ENCODE measurements at regions not wholly inside any gene's neighbourhood (a gene's known extent, or its start where the extent isn't known, plus 50 kb on each side); places are given as distances from the start of the nearest gene placed in this dataset.
"Not testable (repeated sequence)": the region's sequence is repeated elsewhere in the genome, so short reads cannot be mapped to it uniquely, and the experiment has no call there.

- no peak for DNase-seq (ENCODE audit: low spot score)
Observed at GRCh38 chr2:153626676-153627075, 148.1 kb upstream of the RPRM start.

GRCh38 chr2:153635494-153635893 lies 156.9 kb upstream of the RPRM start:
- DNase-seq (ENCODE audit: low spot score), result no peak

GRCh38 chr2:153641046-153641445 lies 162.5 kb upstream of the RPRM start:
- DNase-seq (ENCODE audit: low spot score), result no peak

GRCh38 chr2:153644955-153645354 lies 166.4 kb upstream of the RPRM start:
- no peak for DNase-seq (ENCODE audit: low spot score)

- DNase-seq (ENCODE audit: low spot score), result no peak
Observed at GRCh38 chr2:153645599-153645998, 167.0 kb upstream of the RPRM start.

- no peak for DNase-seq (ENCODE audit: low spot score)
Observed at GRCh38 chr2:153657651-153658050, 179.1 kb upstream of the RPRM start.

GRCh38 chr2:153661801-153662200 lies 183.2 kb upstream of the RPRM start:
- no peak for DNase-seq (ENCODE audit: low spot score)

GRCh38 chr2:153663371-153663770 lies 184.8 kb upstream of the RPRM start:
- DNase-seq (ENCODE audit: low spot score), result no peak

- DNase-seq (ENCODE audit: low spot score), result not testable (repeated sequence)
Observed at GRCh38 chr2:153664009-153664408, 185.4 kb upstream of the RPRM start.

GRCh38 chr2:153667475-153667874 lies 188.9 kb upstream of the RPRM start:
- DNase-seq (ENCODE audit: low spot score), result no peak

- no peak for DNase-seq (ENCODE audit: low spot score)
Observed at GRCh38 chr2:153668923-153669322, 190.4 kb upstream of the RPRM start.

- no peak for DNase-seq (ENCODE audit: low spot score)
Observed at GRCh38 chr2:153710128-153710527, 161.6 kb upstream of the GALNT13 start.

GRCh38 chr2:153715218-153715850 lies 156.4 kb upstream of the GALNT13 start:
- DNase-seq (ENCODE audit: low spot score), result no peak

- DNase-seq (ENCODE audit: low spot score), result no peak
Observed at GRCh38 chr2:153717060-153717459, 154.7 kb upstream of the GALNT13 start.

GRCh38 chr2:153739394-153739793 lies 132.3 kb upstream of the GALNT13 start:
- no peak for DNase-seq (ENCODE audit: low spot score)

GRCh38 chr2:153761936-153762335 lies 109.8 kb upstream of the GALNT13 start:
- no peak for DNase-seq (ENCODE audit: low spot score)

- no peak for DNase-seq (ENCODE audit: low spot score)
Observed at GRCh38 chr2:153766415-153766814, 105.3 kb upstream of the GALNT13 start.

GRCh38 chr2:153770359-153770991 lies 101.2 kb upstream of the GALNT13 start:
- DNase-seq (ENCODE audit: low spot score), result peak; percentile 54

- DNase-seq (ENCODE audit: low spot score), result no peak
Observed at GRCh38 chr2:153780241-153780640, 91.5 kb upstream of the GALNT13 start.

GRCh38 chr2:153786016-153786415 lies 85.7 kb upstream of the GALNT13 start:
- no peak for DNase-seq (ENCODE audit: low spot score)

GRCh38 chr2:153787612-153788011 lies 84.1 kb upstream of the GALNT13 start:
- no peak for DNase-seq (ENCODE audit: low spot score)

- no peak for DNase-seq (ENCODE audit: low spot score)
Observed at GRCh38 chr2:153802671-153803070, 69.1 kb upstream of the GALNT13 start.

- DNase-seq (ENCODE audit: low spot score), result no peak
Observed at GRCh38 chr2:153808679-153809078, 63.0 kb upstream of the GALNT13 start.

GRCh38 chr2:153811516-153811915 lies 60.2 kb upstream of the GALNT13 start:
- peak; percentile 55 for DNase-seq (ENCODE audit: low spot score)

Measured in Ammon's horn (tissue), 1 donor.